ENCODE measurements at regions not wholly inside any gene's neighbourhood (a gene's known extent, or its start where the extent isn't known, plus 50 kb on each side); places are given as distances from the start of the nearest gene placed in this dataset.
"Not testable (repeated sequence)": the region's sequence is repeated elsewhere in the genome, so short reads cannot be mapped to it uniquely, and the experiment has no call there.

GRCh38 chr19:28067882-28068281 lies 1145.1 kb downstream of the UQCRFS1 start:
- TF ChIP-seq, protein P1, sequence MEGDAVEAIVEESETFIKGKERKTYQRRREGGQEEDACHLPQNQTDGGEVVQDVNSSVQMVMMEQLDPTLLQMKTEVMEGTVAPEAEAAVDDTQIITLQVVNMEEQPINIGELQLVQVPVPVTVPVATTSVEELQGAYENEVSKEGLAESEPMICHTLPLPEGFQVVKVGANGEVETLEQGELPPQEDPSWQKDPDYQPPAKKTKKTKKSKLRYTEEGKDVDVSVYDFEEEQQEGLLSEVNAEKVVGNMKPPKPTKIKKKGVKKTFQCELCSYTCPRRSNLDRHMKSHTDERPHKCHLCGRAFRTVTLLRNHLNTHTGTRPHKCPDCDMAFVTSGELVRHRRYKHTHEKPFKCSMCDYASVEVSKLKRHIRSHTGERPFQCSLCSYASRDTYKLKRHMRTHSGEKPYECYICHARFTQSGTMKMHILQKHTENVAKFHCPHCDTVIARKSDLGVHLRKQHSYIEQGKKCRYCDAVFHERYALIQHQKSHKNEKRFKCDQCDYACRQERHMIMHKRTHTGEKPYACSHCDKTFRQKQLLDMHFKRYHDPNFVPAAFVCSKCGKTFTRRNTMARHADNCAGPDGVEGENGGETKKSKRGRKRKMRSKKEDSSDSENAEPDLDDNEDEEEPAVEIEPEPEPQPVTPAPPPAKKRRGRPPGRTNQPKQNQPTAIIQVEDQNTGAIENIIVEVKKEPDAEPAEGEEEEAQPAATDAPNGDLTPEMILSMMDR (IDR thresholded peaks at IDR 0.05; ENCODE audit: control insufficient read depth, insufficient read depth, low read depth, low read length, missing control alignments): no peak
- H3K4me3 ChIP-seq (ENCODE audit: control insufficient read depth, low read depth, low read length): no peak overlapping the region
- DNase-seq (ENCODE audit: low read depth): no peak

- no peak for DNase-seq (ENCODE audit: low read depth)
- TF ChIP-seq, protein P1 (IDR thresholded peaks at IDR 0.05; ENCODE audit: control insufficient read depth, insufficient read depth, low read depth, low read length, missing control alignments): no peak
- no peak overlapping the region for H3K4me3 ChIP-seq (ENCODE audit: control insufficient read depth, low read depth, low read length)
These were observed 1146.0 kb downstream of the UQCRFS1 start for GRCh38 chr19:28066988-28067387.

DNA sequence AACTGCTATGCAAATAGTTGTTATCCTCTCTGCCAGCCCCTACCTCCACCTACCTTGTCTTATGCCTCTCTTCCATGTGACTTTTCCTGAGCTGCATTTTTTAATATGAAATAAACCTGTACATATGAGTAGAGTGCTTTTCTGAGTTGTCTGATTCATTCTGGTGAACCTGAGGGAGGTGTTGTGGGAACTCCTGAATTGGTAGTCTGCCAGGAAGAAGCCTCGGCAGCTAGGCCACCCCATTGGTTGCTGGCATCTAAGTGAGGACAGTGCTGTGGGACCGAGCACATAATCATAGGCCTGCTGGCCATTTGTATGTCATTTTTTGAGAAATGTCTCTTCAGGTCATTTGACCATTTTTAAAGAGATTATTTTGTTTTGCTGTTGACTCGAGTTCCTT lies 1146.8 kb downstream of the UQCRFS1 start:
- DNase-seq (ENCODE audit: low read depth): no peak
- TF ChIP-seq, protein P1 (IDR thresholded peaks at IDR 0.05; ENCODE audit: control insufficient read depth, insufficient read depth, low read depth, low read length, missing control alignments): no peak
- no peak overlapping the region for H3K4me3 ChIP-seq (ENCODE audit: control insufficient read depth, low read depth, low read length)

GRCh38 chr19:28065026-28065425 lies 1147.9 kb downstream of the UQCRFS1 start:
- TF ChIP-seq, protein P1 (IDR thresholded peaks at IDR 0.05; ENCODE audit: control insufficient read depth, insufficient read depth, low read depth, low read length, missing control alignments): no peak
- DNase-seq (ENCODE audit: low read depth): no peak
- H3K4me3 ChIP-seq (ENCODE audit: control insufficient read depth, low read depth, low read length): no peak overlapping the region

DNA sequence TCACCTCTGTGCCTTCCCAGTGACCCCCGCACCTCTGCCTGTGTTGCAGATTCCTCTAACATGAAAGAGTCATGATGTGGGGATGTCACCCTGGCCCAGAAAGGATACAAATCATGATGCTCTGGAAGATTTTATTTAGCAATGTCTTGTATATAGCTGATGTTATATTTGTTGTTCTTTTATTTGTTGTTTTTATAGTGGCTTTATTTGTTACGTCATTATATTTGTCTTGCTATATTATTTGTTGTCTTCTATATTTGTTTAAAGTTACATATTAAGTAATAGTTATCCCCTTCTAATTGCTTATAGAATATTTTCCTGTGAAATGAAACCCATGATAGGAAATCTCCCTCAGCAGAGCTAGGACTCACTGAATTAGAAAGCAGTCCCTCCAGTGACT lies 1149.2 kb downstream of the UQCRFS1 start:
- DNase-seq (ENCODE audit: low read depth): no peak
- TF ChIP-seq, protein P1 (IDR thresholded peaks at IDR 0.05; ENCODE audit: control insufficient read depth, insufficient read depth, low read depth, low read length, missing control alignments): no peak
- H3K4me3 ChIP-seq (ENCODE audit: control insufficient read depth, low read depth, low read length): no peak overlapping the region

DNA sequence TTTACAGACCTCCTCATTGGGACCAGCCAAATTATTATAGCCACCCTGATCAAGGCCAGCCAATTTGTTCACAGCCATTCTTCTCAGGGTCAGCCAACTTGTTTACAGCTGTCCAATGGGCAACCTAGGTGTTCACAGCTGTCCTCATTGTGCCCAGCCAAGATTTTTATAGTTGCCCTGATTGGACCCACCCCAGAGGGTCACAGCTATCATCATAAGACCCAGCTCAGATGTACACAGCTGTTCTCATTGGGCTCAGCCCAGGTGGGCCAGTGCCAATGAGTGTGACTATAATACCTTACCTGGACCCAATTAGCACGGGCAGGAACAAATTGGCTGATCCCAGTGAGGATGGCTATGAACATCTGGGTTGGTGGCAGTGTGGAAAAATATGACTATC lies 1151.8 kb downstream of the UQCRFS1 start:
- TF ChIP-seq, protein P1 (IDR thresholded peaks at IDR 0.05; ENCODE audit: control insufficient read depth, insufficient read depth, low read depth, low read length, missing control alignments): no peak
- no peak overlapping the region for H3K4me3 ChIP-seq (ENCODE audit: control insufficient read depth, low read depth, low read length)
- no peak for DNase-seq (ENCODE audit: low read depth)

GRCh38 chr19:28057026-28057425 lies 1155.9 kb downstream of the UQCRFS1 start:
- DNase-seq (ENCODE audit: low read depth); H3K4me3 ChIP-seq (ENCODE audit: control insufficient read depth, low read depth, low read length): not testable (repeated sequence)
